OCI-LY1 (cell line): ENCODE measurements at regions not wholly inside any gene's neighbourhood (a gene's known extent, or its start where the extent isn't known, plus 50 kb on each side); places are given as distances from the start of the nearest gene placed in this dataset.

Experiments used
- CTCF ChIP-seq: fragments of 200-600 bp; sonication (generic), shearing (Covaris generic); IDR thresholded peaks from 2 replicates; pipeline ENCODE4 v1.5.1; 2017; ENCODE audit warnings: mild to moderate bottlenecking, antibody characterized with exemption, low read length, moderate library complexity, mixed read lengths
- EZH2 ChIP-seq: fragments of 200-600 bp; sonication (generic), shearing (Covaris generic); IDR thresholded peaks from 2 replicates; pipeline ENCODE4 v1.8.0; 2017; ENCODE audit warnings: borderline replicate concordance, mixed run types, mild to moderate bottlenecking, antibody characterized with exemption, low read length, moderate library complexity, mixed read lengths

GRCh38 chr5:117741655-117742206 lies 1167.1 kb upstream of the SEMA6A start:
- TF ChIP-seq CTCF (no peak), EZH2 (no peak)
